GM12878 (cell line): ENCODE measurements at regions not wholly inside any gene's neighbourhood (a gene's known extent, or its start where the extent isn't known, plus 50 kb on each side); places are given as distances from the start of the nearest gene placed in this dataset.

Source experiments
- ATAC-seq: fragments of 200-7000 bp; cut with Tn5 transposase; 3 replicates; pipeline ENCODE4 v1.9.1; 2020; ENCODE audit warnings: mild to moderate bottlenecking, moderate library complexity
- BruUV-seq: library from RNA; stranded (reverse); fragments of 400-500 nt; replicated peaks from 2 replicates; lab custom pipeline; 2021; lab: Mats Ljungman, UMichigan
- CTCF ChIA-PET: fragments of 300-600 bp; sonication (Branson Sonifier 250); formaldehyde crosslinking; extraction: SDS; loops from one replicate; lab custom pipeline; 2021; ENCODE audit warnings: inconsistent platforms; lab: Yijun Ruan, JAX
- POLR2A ChIA-PET: fragments of 350-600 bp; formaldehyde crosslinking; extraction: SDS; loops from one replicate; lab custom pipeline; 2021; ENCODE audit warnings: inconsistent platforms; lab: Charles Lee
- RAD21 ChIA-PET: fragments of 300-600 bp; sonication (Branson Sonifier 250); formaldehyde crosslinking; loops from one replicate; lab custom pipeline; 2023; ENCODE audit warnings: antibody characterized with exemption; ENCODE audit not compliant: unreplicated experiment; lab: Charles Lee
- SMC1A ChIA-PET: fragments of 300-600 bp; sonication (Branson Sonifier 250); formaldehyde crosslinking; loops from one replicate; lab custom pipeline; 2023; ENCODE audit not compliant: unreplicated experiment, uncharacterized antibody; lab: Charles Lee
- DNase-seq: peaks from one replicate; pipeline ENCODE4 v3.0.0-alpha.2; 2011; ENCODE audit warnings: low read depth, low spot score
- FAIRE-seq: peaks from 3 replicates; lab custom pipeline; 2011; peaks lifted over from hg19 to GRCh38; lab: Jason Lieb, UNC
- H2AFZ ChIP-seq: 2 replicates; pipeline ENCODE4 v1.6.0; 2011; ENCODE audit warnings: low read depth, low read length, control low read depth; ENCODE audit not compliant: control insufficient read depth
- H3K27ac ChIP-seq: 2 replicates; pipeline ENCODE4 v1.5.1; 2011; ENCODE audit warnings: control low read depth; ENCODE audit not compliant: control insufficient read depth, insufficient read depth
- H3K27me3 ChIP-seq, 2 experiments: replicated peaks in 1 of 2; 2 replicates each; pipeline versions ENCODE4 v1.6.0 to v1.6.1; 2011; ENCODE audit warnings: low read length in 1 of 2; ENCODE audit not compliant: control insufficient read depth in 2 of 2, insufficient read depth in 2 of 2
- H3K36me3 ChIP-seq, 2 experiments: 2 replicates each; pipeline ENCODE4 v1.5.1; 2011; ENCODE audit warnings: low read length in 1 of 2; ENCODE audit not compliant: control insufficient read depth in 2 of 2, insufficient read depth in 2 of 2
- H3K4me1 ChIP-seq: 2 replicates; pipeline ENCODE4 v1.6.1; 2011; ENCODE audit warnings: mild to moderate bottlenecking, low read length, moderate library complexity, mixed read lengths; ENCODE audit not compliant: control insufficient read depth, insufficient read depth
- H3K4me2 ChIP-seq: 2 replicates; pipeline ENCODE4 v1.6.0; 2011; ENCODE audit warnings: control low read depth; ENCODE audit not compliant: control insufficient read depth, insufficient read depth
- H3K4me3 ChIP-seq: fragments of 200-600 bp; sonication (generic); 2 replicates; pipeline ENCODE4 v1.5.1; 2016
- H3K79me2 ChIP-seq: 2 replicates; pipeline ENCODE4 v1.6.0; 2011; ENCODE audit warnings: low read length; ENCODE audit not compliant: control insufficient read depth, insufficient read depth
- H3K9ac ChIP-seq: 2 replicates; pipeline ENCODE4 v1.8.0; 2011; ENCODE audit warnings: low read length, control low read depth, mixed read lengths; ENCODE audit not compliant: control insufficient read depth, insufficient read depth
- H3K9me3 ChIP-seq: replicated peaks from 3 replicates; pipeline ENCODE4 v1.5.1; 2011; ENCODE audit warnings: mild to moderate bottlenecking, low read length; ENCODE audit not compliant: control insufficient read depth, insufficient read depth
- H4K20me1 ChIP-seq: 2 replicates; pipeline ENCODE4 v1.6.0; 2011; ENCODE audit not compliant: control insufficient read depth, insufficient read depth
- BCL11A ChIP-seq: IDR thresholded peaks from 2 replicates; pipeline ENCODE4 v1.6.1; 2011; ENCODE audit warnings: low read depth, low read length
- HDGF ChIP-seq: fragments of 450-650 bp; IDR thresholded peaks from 2 replicates; pipeline ENCODE4 v1.6.1; 2016; ENCODE audit warnings: antibody characterized with exemption
- JUND ChIP-seq: IDR thresholded peaks from 2 replicates; pipeline ENCODE4 v1.6.1; 2012; ENCODE audit warnings: low read depth, mild to moderate bottlenecking, low read length, improper control_type of control experiment, moderate library complexity
- KDM1A ChIP-seq: fragments of 200-600 bp; sonication (generic); IDR thresholded peaks from 2 replicates; pipeline ENCODE4 v1.6.1; 2016; ENCODE audit warnings: borderline replicate concordance
- MEF2B ChIP-seq: fragments of 450-650 bp; IDR thresholded peaks from 2 replicates; pipeline ENCODE4 v1.6.1; 2018; ENCODE audit warnings: mild to moderate bottlenecking, moderate library complexity; ENCODE audit not compliant: partially characterized antibody, poor library complexity, severe bottlenecking
- NFIC ChIP-seq: IDR thresholded peaks from 2 replicates; pipeline ENCODE4 v1.6.1; 2012; ENCODE audit warnings: low read depth, mild to moderate bottlenecking, inconsistent platforms, low read length, moderate library complexity
- PAX8 ChIP-seq: fragments of 450-650 bp; IDR thresholded peaks from 2 replicates; pipeline ENCODE4 v1.6.1; 2017; ENCODE audit warnings: mild to moderate bottlenecking, moderate library complexity
- RAD51 ChIP-seq: fragments of 450-650 bp; IDR thresholded peaks from 2 replicates; pipeline ENCODE4 v1.6.1; 2016; ENCODE audit warnings: moderate library complexity, mild to moderate bottlenecking, inconsistent platforms
- RELA ChIP-seq: fragments of 450-650 bp; IDR thresholded peaks from 2 replicates; pipeline ENCODE4 v1.8.0; 2014; ENCODE audit warnings: borderline replicate concordance; ENCODE audit not compliant: partially characterized antibody
- WGBS: methylation state at CpG from one replicate; pipeline ENCODE4 v1.1.6; 2016; ENCODE audit warnings: low lambda C conversion rate; ENCODE audit not compliant: insufficient replicate concordance, insufficient coverage; ENCODE audit errors: missing lambda C conversion rate; 5-methylcytosine and 5-hydroxymethylcytosine counted together
- in situ Hi-C: fragments of 300-500 bp; cut with MboI; formaldehyde crosslinking; loops from 9 replicates; pipeline ENCODE4 v1.14.3; 2018; ENCODE audit warnings: mixed read lengths
- intact Hi-C: fragments of 100-400 bp; cut with micrococcal nuclease; formaldehyde crosslinking; loops from one replicate; pipeline ENCODE4 v1.14.2; 2022; ENCODE audit not compliant: unreplicated experiment
- TF ChIP-seq, protein P1 (sequence below): IDR thresholded peaks from 2 replicates; pipeline ENCODE4 v1.6.1; 2011; ENCODE audit warnings: borderline replicate concordance, low read depth, mild to moderate bottlenecking, moderate library complexity, low read length; ENCODE audit not compliant: insufficient read depth, poor library complexity, severe bottlenecking
- TF ChIP-seq, protein P2 (sequence below): IDR thresholded peaks from 2 replicates; pipeline ENCODE4 v1.6.1; 2012; ENCODE audit warnings: low read depth, low read length, improper control_type of control experiment
- TF ChIP-seq, protein P3 (sequence below): fragments of 450-650 bp; formaldehyde crosslinking; IDR thresholded peaks from 2 replicates; pipeline ENCODE4 v1.4.0; 2020; ENCODE audit warnings: mild to moderate bottlenecking, moderate library complexity
- TF ChIP-seq, protein P4 (sequence below): IDR thresholded peaks from 2 replicates; pipeline ENCODE4 v1.6.1; 2011; ENCODE audit warnings: borderline replicate concordance, low read depth, mild to moderate bottlenecking, moderate library complexity, mixed read lengths, low read length; ENCODE audit not compliant: insufficient read depth; ENCODE audit errors: extremely low read length
- TF ChIP-seq, protein P5 (sequence below): IDR thresholded peaks from 2 replicates; pipeline ENCODE4 v1.6.1; 2011; ENCODE audit warnings: low read depth, mild to moderate bottlenecking, low read length, moderate library complexity, borderline replicate concordance; ENCODE audit errors: extremely low read depth

DNA sequence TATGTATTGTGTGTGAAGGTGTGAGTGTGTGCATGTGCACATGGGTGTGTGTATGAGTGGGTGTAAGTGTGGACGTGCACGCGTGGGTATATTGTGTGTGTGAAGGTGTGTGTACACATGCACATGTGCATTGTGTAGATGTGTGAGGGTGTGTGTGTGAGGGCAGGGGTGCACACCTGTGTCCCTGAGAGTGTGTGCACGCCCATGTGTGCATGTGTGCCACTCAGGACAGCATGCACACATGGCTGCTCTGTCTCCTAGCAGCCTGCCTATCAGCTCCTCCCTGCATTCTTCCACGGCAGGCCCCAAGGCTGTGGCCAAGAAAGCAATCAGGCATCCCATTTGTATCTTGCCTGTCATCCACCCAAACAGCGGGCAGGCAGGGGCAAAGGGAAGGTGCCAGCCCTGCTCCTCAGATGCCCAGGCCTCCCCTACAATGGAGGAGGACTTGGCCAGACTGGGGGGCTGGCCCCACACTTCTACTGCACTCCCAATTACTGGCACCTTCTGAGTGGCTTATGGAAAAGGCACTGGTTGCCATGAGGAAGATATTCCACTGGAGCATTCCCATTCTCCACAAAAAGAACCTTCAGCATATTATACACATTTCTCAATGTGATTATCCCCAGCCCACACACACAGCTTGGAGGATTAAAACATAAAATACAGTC is 380.4 kb upstream of the ZMIZ1 start:
- DNase-seq (no peak), FAIRE-seq (no peak), ATAC-seq (no peak)
- in situ Hi-C loops = no loop called here
- ChIA-PET SMC1A (no interaction called here), CTCF (no interaction called here), RAD21 (no interaction called here), POLR2A (no interaction called here)
- Histone ChIP-seq H3K27me3 (no peaks in the 10 kb centered on the region; a peak in 1 of 4 replicates), H3K79me2 (no peaks in the 10 kb centered on the region), H3K4me2 (no peak overlapping the region), H3K27ac (no peak overlapping the region), H4K20me1 (no peaks in the 10 kb centered on the region), H3K9me3 (no peaks in the 10 kb centered on the region), H3K9ac (no peak overlapping the region), H3K4me1 (no peaks in the 10 kb centered on the region), H3K4me3 (no peak overlapping the region), H2AFZ (no peak overlapping the region), H3K36me3 (no peaks in the 10 kb centered on the region)
- TF ChIP-seq KDM1A (no peak), NFIC (no peak), RAD51 (no peak), PAX8 (no peak), MEF2B (no peak), JUND (no peak), RELA (no peak), HDGF (no peak), BCL11A (no peak)
- TF ChIP-seq, protein P1, sequence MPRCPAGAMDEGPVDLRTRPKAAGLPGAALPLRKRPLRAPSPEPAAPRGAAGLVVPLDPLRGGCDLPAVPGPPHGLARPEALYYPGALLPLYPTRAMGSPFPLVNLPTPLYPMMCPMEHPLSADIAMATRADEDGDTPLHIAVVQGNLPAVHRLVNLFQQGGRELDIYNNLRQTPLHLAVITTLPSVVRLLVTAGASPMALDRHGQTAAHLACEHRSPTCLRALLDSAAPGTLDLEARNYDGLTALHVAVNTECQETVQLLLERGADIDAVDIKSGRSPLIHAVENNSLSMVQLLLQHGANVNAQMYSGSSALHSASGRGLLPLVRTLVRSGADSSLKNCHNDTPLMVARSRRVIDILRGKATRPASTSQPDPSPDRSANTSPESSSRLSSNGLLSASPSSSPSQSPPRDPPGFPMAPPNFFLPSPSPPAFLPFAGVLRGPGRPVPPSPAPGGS = no peak
- TF ChIP-seq, protein P2, sequence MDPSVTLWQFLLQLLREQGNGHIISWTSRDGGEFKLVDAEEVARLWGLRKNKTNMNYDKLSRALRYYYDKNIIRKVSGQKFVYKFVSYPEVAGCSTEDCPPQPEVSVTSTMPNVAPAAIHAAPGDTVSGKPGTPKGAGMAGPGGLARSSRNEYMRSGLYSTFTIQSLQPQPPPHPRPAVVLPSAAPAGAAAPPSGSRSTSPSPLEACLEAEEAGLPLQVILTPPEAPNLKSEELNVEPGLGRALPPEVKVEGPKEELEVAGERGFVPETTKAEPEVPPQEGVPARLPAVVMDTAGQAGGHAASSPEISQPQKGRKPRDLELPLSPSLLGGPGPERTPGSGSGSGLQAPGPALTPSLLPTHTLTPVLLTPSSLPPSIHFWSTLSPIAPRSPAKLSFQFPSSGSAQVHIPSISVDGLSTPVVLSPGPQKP = no peak
- TF ChIP-seq, protein P3, sequence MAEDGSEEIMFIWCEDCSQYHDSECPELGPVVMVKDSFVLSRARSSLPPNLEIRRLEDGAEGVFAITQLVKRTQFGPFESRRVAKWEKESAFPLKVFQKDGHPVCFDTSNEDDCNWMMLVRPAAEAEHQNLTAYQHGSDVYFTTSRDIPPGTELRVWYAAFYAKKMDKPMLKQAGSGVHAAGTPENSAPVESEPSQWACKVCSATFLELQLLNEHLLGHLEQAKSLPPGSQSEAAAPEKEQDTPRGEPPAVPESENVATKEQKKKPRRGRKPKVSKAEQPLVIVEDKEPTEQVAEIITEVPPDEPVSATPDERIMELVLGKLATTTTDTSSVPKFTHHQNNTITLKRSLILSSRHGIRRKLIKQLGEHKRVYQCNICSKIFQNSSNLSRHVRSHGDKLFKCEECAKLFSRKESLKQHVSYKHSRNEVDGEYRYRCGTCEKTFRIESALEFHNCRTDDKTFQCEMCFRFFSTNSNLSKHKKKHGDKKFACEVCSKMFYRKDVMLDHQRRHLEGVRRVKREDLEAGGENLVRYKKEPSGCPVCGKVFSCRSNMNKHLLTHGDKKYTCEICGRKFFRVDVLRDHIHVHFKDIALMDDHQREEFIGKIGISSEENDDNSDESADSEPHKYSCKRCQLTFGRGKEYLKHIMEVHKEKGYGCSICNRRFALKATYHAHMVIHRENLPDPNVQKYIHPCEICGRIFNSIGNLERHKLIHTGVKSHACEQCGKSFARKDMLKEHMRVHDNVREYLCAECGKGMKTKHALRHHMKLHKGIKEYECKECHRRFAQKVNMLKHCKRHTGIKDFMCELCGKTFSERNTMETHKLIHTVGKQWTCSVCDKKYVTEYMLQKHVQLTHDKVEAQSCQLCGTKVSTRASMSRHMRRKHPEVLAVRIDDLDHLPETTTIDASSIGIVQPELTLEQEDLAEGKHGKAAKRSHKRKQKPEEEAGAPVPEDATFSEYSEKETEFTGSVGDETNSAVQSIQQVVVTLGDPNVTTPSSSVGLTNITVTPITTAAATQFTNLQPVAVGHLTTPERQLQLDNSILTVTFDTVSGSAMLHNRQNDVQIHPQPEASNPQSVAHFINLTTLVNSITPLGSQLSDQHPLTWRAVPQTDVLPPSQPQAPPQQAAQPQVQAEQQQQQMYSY (CRISPR knock-in tag) = no peak
- TF ChIP-seq, protein P4, sequence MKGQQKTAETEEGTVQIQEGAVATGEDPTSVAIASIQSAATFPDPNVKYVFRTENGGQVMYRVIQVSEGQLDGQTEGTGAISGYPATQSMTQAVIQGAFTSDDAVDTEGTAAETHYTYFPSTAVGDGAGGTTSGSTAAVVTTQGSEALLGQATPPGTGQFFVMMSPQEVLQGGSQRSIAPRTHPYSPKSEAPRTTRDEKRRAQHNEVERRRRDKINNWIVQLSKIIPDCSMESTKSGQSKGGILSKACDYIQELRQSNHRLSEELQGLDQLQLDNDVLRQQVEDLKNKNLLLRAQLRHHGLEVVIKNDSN = no peak
- TF ChIP-seq, protein P5, sequence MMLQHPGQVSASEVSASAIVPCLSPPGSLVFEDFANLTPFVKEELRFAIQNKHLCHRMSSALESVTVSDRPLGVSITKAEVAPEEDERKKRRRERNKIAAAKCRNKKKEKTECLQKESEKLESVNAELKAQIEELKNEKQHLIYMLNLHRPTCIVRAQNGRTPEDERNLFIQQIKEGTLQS = no peak
- WGBS = 21% methylated on average over 6 of the region's 6 CpGs
- intact Hi-C loops = no loop called here
- BruUV-seq = no TSS peak
